Neural progenitor cell (in vitro differentiated cells): ENCODE measurements at regions not wholly inside any gene's neighbourhood (a gene's known extent, or its start where the extent isn't known, plus 50 kb on each side); places are given as distances from the start of the nearest gene placed in this dataset.
"Not testable (repeated sequence)": the region's sequence is repeated elsewhere in the genome, so short reads cannot be mapped to it uniquely, and the experiment has no call there.

Experiments used
- DNase-seq: peaks from one replicate; pipeline ENCODE4 v3.0.0-alpha.2; 2016; ENCODE audit warnings: low spot score
- H2AFZ ChIP-seq: fragments of 200-600 bp; sonication (generic); replicated peaks from 2 replicates; pipeline ENCODE4 v1.6.1; 2016; ENCODE audit warnings: antibody characterized with exemption
- H3F3A ChIP-seq: fragments of 200-600 bp; sonication (generic); 2 replicates; pipeline ENCODE4 v1.6.1; 2016; ENCODE audit warnings: antibody characterized with exemption, low read depth
- H3K27ac ChIP-seq: fragments of 200-600 bp; sonication (generic); 2 replicates; pipeline ENCODE4 v1.5.1; 2016; ENCODE audit warnings: mild to moderate bottlenecking
- H3K27me3 ChIP-seq: fragments of 200-600 bp; sonication (generic); 2 replicates; pipeline ENCODE4 v1.6.1; 2016; ENCODE audit warnings: mild to moderate bottlenecking, moderate library complexity
- H3K36me3 ChIP-seq: fragments of 200-600 bp; sonication (generic); 2 replicates; pipeline ENCODE4 v1.5.1; 2016
- H3K4me1 ChIP-seq: fragments of 200-600 bp; sonication (generic); 2 replicates; pipeline ENCODE4 v1.6.1; 2016; ENCODE audit warnings: mixed run types
- H3K4me2 ChIP-seq: fragments of 200-600 bp; sonication (generic); 2 replicates; pipeline ENCODE4 v1.6.1; 2016
- H3K4me3 ChIP-seq: fragments of 200-600 bp; sonication (generic); 2 replicates; pipeline ENCODE4 v1.5.1; 2016
- H3K79me2 ChIP-seq: fragments of 200-600 bp; sonication (generic); 2 replicates; pipeline ENCODE4 v1.6.1; 2016; ENCODE audit warnings: low read depth
- H3K9ac ChIP-seq: fragments of 200-600 bp; sonication (generic); 2 replicates; pipeline ENCODE4 v1.6.1; 2016
- H3K9me3 ChIP-seq: fragments of 200-600 bp; sonication (generic); 2 replicates; pipeline ENCODE4 v1.5.1; 2016; ENCODE audit warnings: low read depth
- H4K20me1 ChIP-seq: fragments of 200-600 bp; sonication (generic); 2 replicates; pipeline ENCODE4 v1.6.1; 2016; ENCODE audit warnings: low read depth
- H3K27ac Mint-ChIP-seq: 3 replicates; pipeline ENCODE4 v1.8.0; 2021; ENCODE audit warnings: mixed read lengths
- H3K27me3 Mint-ChIP-seq: 2 replicates; pipeline ENCODE4 v1.8.0; 2022; ENCODE audit warnings: low read depth, mild to moderate bottlenecking, inconsistent platforms, moderate library complexity, mixed read lengths; ENCODE audit not compliant: insufficient read depth
- H3K36me3 Mint-ChIP-seq: 3 replicates; pipeline ENCODE4 v1.8.0; 2021; ENCODE audit warnings: mixed read lengths
- H3K4me1 Mint-ChIP-seq: 3 replicates; pipeline ENCODE4 v1.8.0; 2021; ENCODE audit warnings: mixed read lengths
- H3K4me3 Mint-ChIP-seq: 3 replicates; pipeline ENCODE4 v1.8.0; 2021; ENCODE audit warnings: mild to moderate bottlenecking, moderate library complexity, mixed read lengths
- H3K9me3 Mint-ChIP-seq: 3 replicates; pipeline ENCODE4 v1.8.0; 2020; ENCODE audit warnings: mixed read lengths
- EZH2 ChIP-seq: fragments of 200-600 bp; sonication (generic); IDR thresholded peaks from 2 replicates; pipeline ENCODE4 v1.6.1; 2017; ENCODE audit warnings: antibody characterized with exemption, mild to moderate bottlenecking, moderate library complexity
- EZH2phosphoT487 ChIP-seq: fragments of 200-600 bp; sonication (generic); IDR thresholded peaks from 2 replicates; pipeline ENCODE4 v1.6.1; 2017; ENCODE audit warnings: antibody characterized with exemption
- TF ChIP-seq, protein P1 (sequence below): fragments of 200-600 bp; sonication (generic); IDR thresholded peaks from 2 replicates; pipeline ENCODE4 v1.5.1; 2017; ENCODE audit warnings: antibody characterized with exemption, mild to moderate bottlenecking

DNA sequence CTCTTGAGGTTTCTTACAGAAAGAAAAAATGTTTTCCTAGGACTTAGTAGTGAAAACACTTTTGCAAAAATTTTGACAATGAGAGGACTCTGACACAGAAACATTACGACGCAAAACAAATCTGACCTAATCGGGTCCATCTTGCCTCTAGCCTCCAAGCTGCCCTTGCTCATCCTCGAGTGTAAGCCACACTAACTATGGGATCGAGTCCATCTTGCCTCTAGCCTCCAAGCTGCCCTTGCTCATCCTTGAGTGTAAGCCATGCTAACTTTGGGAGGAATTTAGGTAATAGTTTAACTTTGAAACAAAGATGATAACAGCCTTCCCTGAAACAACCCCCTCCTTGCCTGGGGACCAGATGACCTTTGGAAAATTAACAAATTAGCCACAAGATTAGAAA is 100.3 kb upstream of the FRG1 start:
- Mint-ChIP-seq H3K9me3 (peaks cover 13% of the 10 kb centered on the region), H3K36me3 (no peaks in the 10 kb centered on the region)

DNA sequence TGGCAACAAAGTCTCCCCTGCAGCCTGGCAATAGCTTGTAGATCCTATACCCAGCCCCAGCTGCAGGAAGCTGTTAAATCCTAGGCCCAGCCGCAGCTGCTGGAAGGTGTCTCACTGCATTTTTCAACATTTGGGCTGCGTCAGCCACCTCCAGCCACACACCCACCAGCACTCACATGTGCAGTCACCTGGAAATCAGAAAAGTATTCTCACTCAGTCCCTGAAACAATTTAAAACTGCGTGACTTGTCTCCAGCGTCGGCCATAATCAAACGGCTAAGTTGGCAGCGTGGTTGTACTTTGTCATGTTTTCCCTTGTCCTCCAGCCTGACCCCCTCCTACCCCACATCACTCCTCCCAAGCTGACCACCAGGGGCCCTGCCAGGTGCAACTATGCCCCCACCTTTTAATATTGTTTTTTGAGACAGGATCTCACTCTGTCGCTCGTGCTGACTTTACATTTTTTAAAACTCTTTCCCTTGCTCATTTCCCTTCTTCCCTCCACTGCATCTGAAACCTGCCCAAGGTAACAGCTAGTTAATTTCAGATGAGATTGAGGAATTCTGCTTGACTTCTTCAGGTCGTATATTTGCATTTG is 97.2 kb upstream of the FRG1 start:
- no peaks in the 10 kb centered on the region for H3K4me1 Mint-ChIP-seq
- Histone ChIP-seq H2AFZ (no peak overlapping the region), H3K36me3 (no peaks in the 10 kb centered on the region), H3F3A (no peaks in the 10 kb centered on the region), H3K9me3 (no peaks in the 10 kb centered on the region), H3K27ac (no peak overlapping the region), H3K9ac (no peak overlapping the region), H4K20me1 (no peaks in the 10 kb centered on the region), H3K79me2 (no peaks in the 10 kb centered on the region), H3K4me2 (no peak overlapping the region), H3K4me3 (no peak overlapping the region), H3K27me3 (no peaks in the 10 kb centered on the region), H3K4me1 (no peaks in the 10 kb centered on the region)
- H3K9me3 Mint-ChIP-seq: peaks cover 17% of the 10 kb centered on the region
- no peak for TF ChIP-seq EZH2phosphoT487
- TF ChIP-seq, protein P1, sequence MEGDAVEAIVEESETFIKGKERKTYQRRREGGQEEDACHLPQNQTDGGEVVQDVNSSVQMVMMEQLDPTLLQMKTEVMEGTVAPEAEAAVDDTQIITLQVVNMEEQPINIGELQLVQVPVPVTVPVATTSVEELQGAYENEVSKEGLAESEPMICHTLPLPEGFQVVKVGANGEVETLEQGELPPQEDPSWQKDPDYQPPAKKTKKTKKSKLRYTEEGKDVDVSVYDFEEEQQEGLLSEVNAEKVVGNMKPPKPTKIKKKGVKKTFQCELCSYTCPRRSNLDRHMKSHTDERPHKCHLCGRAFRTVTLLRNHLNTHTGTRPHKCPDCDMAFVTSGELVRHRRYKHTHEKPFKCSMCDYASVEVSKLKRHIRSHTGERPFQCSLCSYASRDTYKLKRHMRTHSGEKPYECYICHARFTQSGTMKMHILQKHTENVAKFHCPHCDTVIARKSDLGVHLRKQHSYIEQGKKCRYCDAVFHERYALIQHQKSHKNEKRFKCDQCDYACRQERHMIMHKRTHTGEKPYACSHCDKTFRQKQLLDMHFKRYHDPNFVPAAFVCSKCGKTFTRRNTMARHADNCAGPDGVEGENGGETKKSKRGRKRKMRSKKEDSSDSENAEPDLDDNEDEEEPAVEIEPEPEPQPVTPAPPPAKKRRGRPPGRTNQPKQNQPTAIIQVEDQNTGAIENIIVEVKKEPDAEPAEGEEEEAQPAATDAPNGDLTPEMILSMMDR: peak; percentile 22
- peaks cover 4% of the 10 kb centered on the region for H3K27me3 Mint-ChIP-seq
- H3K27ac Mint-ChIP-seq: no peak overlapping the region
- H3K36me3 Mint-ChIP-seq: no peaks in the 10 kb centered on the region
- no peak overlapping the region for H3K4me3 Mint-ChIP-seq
- no peak for DNase-seq

More for the DNA sequence above, 100.3 kb upstream of the FRG1 start:
- TF ChIP-seq EZH2phosphoT487 (no peak), EZH2 (no peak)
- TF ChIP-seq, protein P1: no peak
- Histone ChIP-seq H2AFZ (no peak overlapping the region), H3K36me3 (no peaks in the 10 kb centered on the region), H4K20me1 (no peaks in the 10 kb centered on the region), H3K9ac (no peak overlapping the region), H3K79me2 (no peaks in the 10 kb centered on the region), H3K9me3 (no peaks in the 10 kb centered on the region), H3K4me2 (no peak overlapping the region), H3F3A (no peaks in the 10 kb centered on the region), H3K27ac (no peak overlapping the region), H3K27me3 (no peaks in the 10 kb centered on the region), H3K4me1 (no peaks in the 10 kb centered on the region), H3K4me3 (no peak overlapping the region)
- no peak for DNase-seq
- Mint-ChIP-seq H3K4me3 (no peak overlapping the region), H3K27ac (no peak overlapping the region), H3K27me3 (peaks cover 5% of the 10 kb centered on the region), H3K4me1 (no peaks in the 10 kb centered on the region)

DNA sequence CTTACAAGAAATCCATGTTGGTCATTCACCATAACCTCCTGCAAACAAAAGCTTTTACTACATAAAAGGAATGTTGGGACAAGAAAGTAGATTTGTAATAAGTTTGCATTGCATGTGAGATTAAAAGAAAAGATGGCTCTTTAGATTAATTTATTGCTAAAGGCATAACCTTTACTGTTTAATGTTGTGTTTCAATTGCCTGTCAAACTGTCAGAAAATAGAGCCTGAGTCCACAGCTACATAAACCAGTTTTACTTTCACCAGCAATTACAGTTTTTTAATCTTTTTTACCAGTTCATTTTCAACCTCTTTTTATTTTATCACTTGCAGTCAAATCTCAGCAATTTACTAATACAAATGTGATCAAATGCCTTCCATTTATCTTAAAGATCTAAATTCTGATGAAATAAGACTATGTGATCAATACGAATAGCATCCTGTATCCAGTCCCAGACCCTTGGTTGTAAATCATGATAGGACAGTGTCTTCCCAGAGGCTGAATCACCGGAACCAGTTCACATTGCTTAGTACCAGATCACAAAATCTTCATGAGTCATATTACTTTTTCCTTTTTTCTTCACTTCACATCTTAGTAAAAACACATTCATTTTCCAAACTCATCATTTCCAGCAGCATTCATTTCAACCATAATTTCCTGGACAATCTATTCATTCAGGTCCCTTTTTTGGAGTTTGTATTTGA is 95.4 kb upstream of the FRG1 start:
- no peaks in the 10 kb centered on the region for H3K9me3 ChIP-seq
- no peak for DNase-seq
- H3K4me2 ChIP-seq: no peak overlapping the region
- H3K4me1 ChIP-seq: no peaks in the 10 kb centered on the region
- Mint-ChIP-seq H3K4me3 (no peak overlapping the region), H3K9me3 (peaks cover 17% of the 10 kb centered on the region), H3K36me3 (no peaks in the 10 kb centered on the region), H3K27ac (no peak overlapping the region), H3K4me1 (no peaks in the 10 kb centered on the region), H3K27me3 (peaks cover 4% of the 10 kb centered on the region)
- no peak overlapping the region for H2AFZ ChIP-seq
- no peaks in the 10 kb centered on the region for H3F3A ChIP-seq
- H3K79me2 ChIP-seq: no peaks in the 10 kb centered on the region
- H3K36me3 ChIP-seq: no peaks in the 10 kb centered on the region
- H4K20me1 ChIP-seq: no peaks in the 10 kb centered on the region
- TF ChIP-seq, protein P1: no peak
- TF ChIP-seq EZH2phosphoT487 (no peak), EZH2 (no peak)
- no peak overlapping the region for H3K4me3 ChIP-seq
- no peaks in the 10 kb centered on the region for H3K27me3 ChIP-seq
- no peak overlapping the region for H3K27ac ChIP-seq
- no peak overlapping the region for H3K9ac ChIP-seq

DNA sequence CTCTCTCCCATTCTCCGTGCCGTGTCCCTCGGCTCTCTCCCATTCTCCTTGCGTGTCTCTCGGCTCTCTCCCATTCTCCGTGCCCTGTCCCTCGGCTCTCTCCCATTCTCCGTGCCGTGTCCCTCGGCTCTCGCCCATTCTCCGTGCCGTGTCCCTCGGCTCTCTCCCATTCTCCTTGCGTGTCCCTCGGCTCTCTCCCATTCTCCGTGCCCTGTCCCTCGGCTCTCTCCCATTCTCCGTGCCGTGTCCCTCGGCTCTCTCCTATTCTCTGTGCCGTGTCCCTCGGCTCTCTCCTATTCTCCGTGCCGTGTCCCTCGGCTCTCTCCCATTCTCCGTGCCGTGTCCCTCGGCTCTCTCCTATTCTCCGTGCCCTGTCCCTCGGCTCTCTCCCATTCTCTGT is 94.6 kb upstream of the FRG1 start:
- not testable (repeated sequence) for H4K20me1 ChIP-seq, H3K36me3 ChIP-seq, H3K9me3 ChIP-seq, DNase-seq, H3F3A ChIP-seq, H3K4me1 Mint-ChIP-seq, H3K4me2 ChIP-seq, H3K36me3 Mint-ChIP-seq, H3K4me3 ChIP-seq, H3K4me3 Mint-ChIP-seq, H3K27ac Mint-ChIP-seq, H3K27ac ChIP-seq, H3K27me3 Mint-ChIP-seq, H3K27me3 ChIP-seq, H3K79me2 ChIP-seq, H3K4me1 ChIP-seq, H2AFZ ChIP-seq, H3K9ac ChIP-seq
- H3K9me3 Mint-ChIP-seq: peaks cover 13% of the 10 kb centered on the region

DNA sequence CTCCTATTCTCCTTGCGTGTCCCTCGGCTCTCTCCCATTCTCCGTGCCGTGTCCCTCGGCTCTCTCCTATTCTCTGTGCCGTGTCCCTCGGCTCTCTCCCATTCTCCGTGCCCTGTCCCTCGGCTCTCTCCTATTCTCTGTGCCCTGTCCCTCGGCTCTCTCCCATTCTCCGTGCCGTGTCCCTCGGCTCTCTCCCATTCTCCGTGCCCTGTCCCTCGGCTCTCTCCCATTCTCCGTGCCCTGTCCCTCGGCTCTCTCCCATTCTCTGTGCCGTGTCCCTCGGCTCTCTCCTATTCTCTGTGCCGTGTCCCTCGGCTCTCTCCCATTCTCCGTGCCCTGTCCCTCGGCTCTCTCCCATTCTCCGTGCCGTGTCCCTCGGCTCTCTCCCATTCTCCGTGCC is 94.1 kb upstream of the FRG1 start:
- H3K27me3 ChIP-seq, H3K79me2 ChIP-seq, H3K27me3 Mint-ChIP-seq, H3K4me1 Mint-ChIP-seq, H3K4me1 ChIP-seq, H3F3A ChIP-seq, H3K27ac Mint-ChIP-seq, H3K4me2 ChIP-seq, H3K4me3 ChIP-seq, H2AFZ ChIP-seq, DNase-seq, H3K4me3 Mint-ChIP-seq, H3K36me3 ChIP-seq, H3K9ac ChIP-seq, H3K36me3 Mint-ChIP-seq, H3K9me3 ChIP-seq, H4K20me1 ChIP-seq, H3K27ac ChIP-seq: not testable (repeated sequence)
- peaks cover 12% of the 10 kb centered on the region for H3K9me3 Mint-ChIP-seq

DNA sequence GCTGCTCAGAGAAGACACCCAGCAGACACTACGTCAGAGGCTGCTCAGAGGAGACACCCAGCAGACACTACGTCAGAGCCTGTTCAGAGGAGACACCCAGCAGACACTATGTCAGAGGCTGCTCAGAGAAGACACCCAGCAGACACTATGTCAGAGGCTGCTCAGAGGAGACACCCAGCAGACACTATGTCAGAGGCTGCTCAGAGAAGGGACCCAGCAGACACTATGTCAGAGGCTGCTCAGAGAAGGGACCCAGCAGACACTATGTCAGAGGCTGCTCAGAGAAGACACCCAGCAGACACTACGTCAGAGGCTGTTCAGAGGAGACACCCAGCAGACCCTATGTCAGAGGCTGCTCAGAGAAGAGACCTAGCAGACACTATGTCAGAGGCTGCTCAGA is 92.0 kb upstream of the FRG1 start:
- H3K9me3 ChIP-seq, H4K20me1 ChIP-seq, H3K79me2 ChIP-seq, H3K36me3 Mint-ChIP-seq, H2AFZ ChIP-seq, H3K36me3 ChIP-seq, H3K27ac Mint-ChIP-seq, H3K4me1 Mint-ChIP-seq, H3K27ac ChIP-seq, H3K27me3 Mint-ChIP-seq, H3K4me1 ChIP-seq, H3F3A ChIP-seq, H3K4me2 ChIP-seq, H3K27me3 ChIP-seq, H3K4me3 Mint-ChIP-seq, H3K9ac ChIP-seq, DNase-seq, H3K4me3 ChIP-seq: not testable (repeated sequence)
- H3K9me3 Mint-ChIP-seq: peaks cover 11% of the 10 kb centered on the region
